GM12878 (cell line): ENCODE measurements at regions not wholly inside any gene's neighbourhood (a gene's known extent, or its start where the extent isn't known, plus 50 kb on each side); places are given as distances from the start of the nearest gene placed in this dataset.

ENCODE experiments used
- ATAC-seq: fragments of 200-7000 bp; cut with Tn5 transposase; 3 replicates; pipeline ENCODE4 v1.9.1; 2020; ENCODE audit warnings: mild to moderate bottlenecking, moderate library complexity
- BruUV-seq: library from RNA; stranded (reverse); fragments of 400-500 nt; replicated peaks from 2 replicates; lab custom pipeline; 2021; lab: Mats Ljungman, UMichigan
- CTCF ChIA-PET: fragments of 300-600 bp; sonication (Branson Sonifier 250); formaldehyde crosslinking; extraction: SDS; loops from one replicate; lab custom pipeline; 2021; ENCODE audit warnings: inconsistent platforms; lab: Yijun Ruan, JAX
- POLR2A ChIA-PET: fragments of 350-600 bp; formaldehyde crosslinking; extraction: SDS; loops from one replicate; lab custom pipeline; 2021; ENCODE audit warnings: inconsistent platforms; lab: Charles Lee
- RAD21 ChIA-PET: fragments of 300-600 bp; sonication (Branson Sonifier 250); formaldehyde crosslinking; loops from one replicate; lab custom pipeline; 2023; ENCODE audit warnings: antibody characterized with exemption; ENCODE audit not compliant: unreplicated experiment; lab: Charles Lee
- SMC1A ChIA-PET: fragments of 300-600 bp; sonication (Branson Sonifier 250); formaldehyde crosslinking; loops from one replicate; lab custom pipeline; 2023; ENCODE audit not compliant: unreplicated experiment, uncharacterized antibody; lab: Charles Lee
- DNase-seq: peaks from one replicate; pipeline ENCODE4 v3.0.0-alpha.2; 2011; ENCODE audit warnings: low read depth, low spot score
- FAIRE-seq: peaks from 3 replicates; lab custom pipeline; 2011; peaks lifted over from hg19 to GRCh38; lab: Jason Lieb, UNC
- H2AFZ ChIP-seq: 2 replicates; pipeline ENCODE4 v1.6.0; 2011; ENCODE audit warnings: low read depth, low read length, control low read depth; ENCODE audit not compliant: control insufficient read depth
- H3K27ac ChIP-seq: 2 replicates; pipeline ENCODE4 v1.5.1; 2011; ENCODE audit warnings: control low read depth; ENCODE audit not compliant: control insufficient read depth, insufficient read depth
- H3K27me3 ChIP-seq, 2 experiments: replicated peaks in 1 of 2; 2 replicates each; pipeline versions ENCODE4 v1.6.0 to v1.6.1; 2011; ENCODE audit warnings: low read length in 1 of 2; ENCODE audit not compliant: control insufficient read depth in 2 of 2, insufficient read depth in 2 of 2
- H3K36me3 ChIP-seq, 2 experiments: 2 replicates each; pipeline ENCODE4 v1.5.1; 2011; ENCODE audit warnings: low read length in 1 of 2; ENCODE audit not compliant: control insufficient read depth in 2 of 2, insufficient read depth in 2 of 2
- H3K4me1 ChIP-seq: 2 replicates; pipeline ENCODE4 v1.6.1; 2011; ENCODE audit warnings: mild to moderate bottlenecking, low read length, moderate library complexity, mixed read lengths; ENCODE audit not compliant: control insufficient read depth, insufficient read depth
- H3K4me2 ChIP-seq: 2 replicates; pipeline ENCODE4 v1.6.0; 2011; ENCODE audit warnings: control low read depth; ENCODE audit not compliant: control insufficient read depth, insufficient read depth
- H3K4me3 ChIP-seq: fragments of 200-600 bp; sonication (generic); 2 replicates; pipeline ENCODE4 v1.5.1; 2016
- H3K79me2 ChIP-seq: 2 replicates; pipeline ENCODE4 v1.6.0; 2011; ENCODE audit warnings: low read length; ENCODE audit not compliant: control insufficient read depth, insufficient read depth
- H3K9ac ChIP-seq: 2 replicates; pipeline ENCODE4 v1.8.0; 2011; ENCODE audit warnings: low read length, control low read depth, mixed read lengths; ENCODE audit not compliant: control insufficient read depth, insufficient read depth
- H3K9me3 ChIP-seq: replicated peaks from 3 replicates; pipeline ENCODE4 v1.5.1; 2011; ENCODE audit warnings: mild to moderate bottlenecking, low read length; ENCODE audit not compliant: control insufficient read depth, insufficient read depth
- H4K20me1 ChIP-seq: 2 replicates; pipeline ENCODE4 v1.6.0; 2011; ENCODE audit not compliant: control insufficient read depth, insufficient read depth
- CBFB ChIP-seq: IDR thresholded peaks from 2 replicates; pipeline ENCODE4 v1.6.1; 2016; ENCODE audit warnings: antibody characterized with exemption, low read depth
- DPF2 ChIP-seq: fragments of 450-650 bp; IDR thresholded peaks from 2 replicates; pipeline ENCODE4 v1.6.1; 2017; ENCODE audit warnings: mild to moderate bottlenecking
- ETV6 ChIP-seq, 2 experiments: fragments of 450-650 bp in 1 of 2; IDR thresholded peaks in 1 of 2; conservative IDR thresholded peaks in 1 of 2; 2 replicates each; pipeline ENCODE4 v1.6.1; 2014; ENCODE audit warnings: antibody characterized with exemption in 1 of 2, borderline replicate concordance in 1 of 2, low read depth in 1 of 2, mild to moderate bottlenecking in 1 of 2, moderate library complexity in 1 of 2
- IKZF2 ChIP-seq, 2 experiments: fragments of 450-650 bp; IDR thresholded peaks; 2 replicates each; pipeline ENCODE4 v1.6.1; 2017; ENCODE audit warnings: mild to moderate bottlenecking in 2 of 2, moderate library complexity in 2 of 2
- KDM1A ChIP-seq: fragments of 200-600 bp; sonication (generic); IDR thresholded peaks from 2 replicates; pipeline ENCODE4 v1.6.1; 2016; ENCODE audit warnings: borderline replicate concordance
- MEF2A ChIP-seq: IDR thresholded peaks from 2 replicates; pipeline ENCODE4 v1.6.1; 2011; ENCODE audit warnings: low read depth, mild to moderate bottlenecking, low read length, moderate library complexity; ENCODE audit not compliant: insufficient read depth
- NFXL1 ChIP-seq: fragments of 450-650 bp; IDR thresholded peaks from 2 replicates; pipeline ENCODE4 v1.6.1; 2017; ENCODE audit warnings: antibody characterized with exemption, mild to moderate bottlenecking, borderline replicate concordance
- PML ChIP-seq: IDR thresholded peaks from 2 replicates; pipeline ENCODE4 v1.6.1; 2012; ENCODE audit warnings: low read length, inconsistent platforms
- RBBP5 ChIP-seq: fragments of 200-600 bp; sonication (generic); conservative IDR thresholded peaks from 2 replicates; pipeline ENCODE4 v1.6.1; 2016
- STAT3 ChIP-seq: IDR thresholded peaks from 2 replicates; pipeline ENCODE4 v1.6.1; 2011; ENCODE audit warnings: low read depth, low read length, improper control_type of control experiment
- YBX1 ChIP-seq: fragments of 450-650 bp; IDR thresholded peaks from 2 replicates; pipeline ENCODE4 v1.6.1; 2016; ENCODE audit warnings: antibody characterized with exemption
- WGBS: methylation state at CpG from one replicate; pipeline ENCODE4 v1.1.6; 2016; ENCODE audit warnings: low lambda C conversion rate; ENCODE audit not compliant: insufficient replicate concordance, insufficient coverage; ENCODE audit errors: missing lambda C conversion rate; 5-methylcytosine and 5-hydroxymethylcytosine counted together
- in situ Hi-C: fragments of 300-500 bp; cut with MboI; formaldehyde crosslinking; loops from 9 replicates; pipeline ENCODE4 v1.14.3; 2018; ENCODE audit warnings: mixed read lengths
- intact Hi-C: fragments of 100-400 bp; cut with micrococcal nuclease; formaldehyde crosslinking; loops from one replicate; pipeline ENCODE4 v1.14.2; 2022; ENCODE audit not compliant: unreplicated experiment
- TF ChIP-seq, protein P1 (sequence below): IDR thresholded peaks from 2 replicates; pipeline ENCODE4 v1.6.1; 2012; ENCODE audit warnings: mild to moderate bottlenecking, low read depth, low read length
- TF ChIP-seq, protein P2 (sequence below): fragments of 450-650 bp; formaldehyde crosslinking; IDR thresholded peaks from 2 replicates; pipeline ENCODE4 v1.5.0; 2022; ENCODE audit warnings: mild to moderate bottlenecking, missing genetic modification characterization

DNA sequence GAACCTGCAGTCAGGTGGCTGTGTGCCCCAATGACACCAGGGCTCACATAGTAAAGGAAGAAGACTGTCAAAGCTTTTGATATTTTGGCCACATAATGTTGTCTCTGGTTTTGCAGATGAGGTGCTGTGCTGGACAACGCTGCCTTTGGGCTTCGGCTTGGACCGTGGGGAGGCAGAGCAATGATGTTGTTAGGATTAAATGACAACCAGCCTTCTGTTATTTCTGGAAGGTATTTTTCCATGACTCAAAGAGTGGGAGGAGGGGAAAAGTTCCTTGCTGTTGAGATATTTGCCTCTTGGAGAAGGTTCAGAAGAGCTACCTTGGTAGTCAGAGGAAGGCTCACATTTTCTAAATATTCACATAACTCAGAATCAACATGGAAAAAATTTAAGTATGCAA, 187.3 kb upstream of the GALNT2 start:
- no peaks in the 10 kb centered on the region for H3K4me1 ChIP-seq
- FAIRE-seq (no peak), DNase-seq (no peak), ATAC-seq (no peak)
- H4K20me1 ChIP-seq = no peaks in the 10 kb centered on the region
- no peak overlapping the region for H3K4me3 ChIP-seq
- BruUV-seq = no TSS peak
- H3K79me2 ChIP-seq = no peaks in the 10 kb centered on the region
- ChIA-PET POLR2A (no interaction called here), RAD21 (no interaction called here), SMC1A (no interaction called here), CTCF (interaction anchor here (1.8 kb wide), 1 partner anchor 30 kb away, joined by 4 read pairs; no protein-coding TSS in a partner anchor)
- H3K36me3 ChIP-seq = no peaks in the 10 kb centered on the region
- in situ Hi-C loops (no loop called here), intact Hi-C loops (no loop called here)
- TF ChIP-seq, protein P1, sequence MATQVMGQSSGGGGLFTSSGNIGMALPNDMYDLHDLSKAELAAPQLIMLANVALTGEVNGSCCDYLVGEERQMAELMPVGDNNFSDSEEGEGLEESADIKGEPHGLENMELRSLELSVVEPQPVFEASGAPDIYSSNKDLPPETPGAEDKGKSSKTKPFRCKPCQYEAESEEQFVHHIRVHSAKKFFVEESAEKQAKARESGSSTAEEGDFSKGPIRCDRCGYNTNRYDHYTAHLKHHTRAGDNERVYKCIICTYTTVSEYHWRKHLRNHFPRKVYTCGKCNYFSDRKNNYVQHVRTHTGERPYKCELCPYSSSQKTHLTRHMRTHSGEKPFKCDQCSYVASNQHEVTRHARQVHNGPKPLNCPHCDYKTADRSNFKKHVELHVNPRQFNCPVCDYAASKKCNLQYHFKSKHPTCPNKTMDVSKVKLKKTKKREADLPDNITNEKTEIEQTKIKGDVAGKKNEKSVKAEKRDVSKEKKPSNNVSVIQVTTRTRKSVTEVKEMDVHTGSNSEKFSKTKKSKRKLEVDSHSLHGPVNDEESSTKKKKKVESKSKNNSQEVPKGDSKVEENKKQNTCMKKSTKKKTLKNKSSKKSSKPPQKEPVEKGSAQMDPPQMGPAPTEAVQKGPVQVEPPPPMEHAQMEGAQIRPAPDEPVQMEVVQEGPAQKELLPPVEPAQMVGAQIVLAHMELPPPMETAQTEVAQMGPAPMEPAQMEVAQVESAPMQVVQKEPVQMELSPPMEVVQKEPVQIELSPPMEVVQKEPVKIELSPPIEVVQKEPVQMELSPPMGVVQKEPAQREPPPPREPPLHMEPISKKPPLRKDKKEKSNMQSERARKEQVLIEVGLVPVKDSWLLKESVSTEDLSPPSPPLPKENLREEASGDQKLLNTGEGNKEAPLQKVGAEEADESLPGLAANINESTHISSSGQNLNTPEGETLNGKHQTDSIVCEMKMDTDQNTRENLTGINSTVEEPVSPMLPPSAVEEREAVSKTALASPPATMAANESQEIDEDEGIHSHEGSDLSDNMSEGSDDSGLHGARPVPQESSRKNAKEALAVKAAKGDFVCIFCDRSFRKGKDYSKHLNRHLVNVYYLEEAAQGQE = no peak
- TF ChIP-seq PML (no peak), NFXL1 (no peak), ETV6 (conservative IDR thresholded peaks at IDR 0.05 in 1 of 2, IDR thresholded peaks at IDR 0.05 in 1 of 2; ENCODE audit: borderline replicate concordance in 1 of 2, low read depth in 1 of 2) (no peak), YBX1 (no peak), MEF2A (no peak), IKZF2 (IDR thresholded peaks at IDR 0.05) (no peak), KDM1A (no peak), RBBP5 (no peak), STAT3 (no peak), DPF2 (no peak), CBFB (no peak)
- TF ChIP-seq, protein P2, sequence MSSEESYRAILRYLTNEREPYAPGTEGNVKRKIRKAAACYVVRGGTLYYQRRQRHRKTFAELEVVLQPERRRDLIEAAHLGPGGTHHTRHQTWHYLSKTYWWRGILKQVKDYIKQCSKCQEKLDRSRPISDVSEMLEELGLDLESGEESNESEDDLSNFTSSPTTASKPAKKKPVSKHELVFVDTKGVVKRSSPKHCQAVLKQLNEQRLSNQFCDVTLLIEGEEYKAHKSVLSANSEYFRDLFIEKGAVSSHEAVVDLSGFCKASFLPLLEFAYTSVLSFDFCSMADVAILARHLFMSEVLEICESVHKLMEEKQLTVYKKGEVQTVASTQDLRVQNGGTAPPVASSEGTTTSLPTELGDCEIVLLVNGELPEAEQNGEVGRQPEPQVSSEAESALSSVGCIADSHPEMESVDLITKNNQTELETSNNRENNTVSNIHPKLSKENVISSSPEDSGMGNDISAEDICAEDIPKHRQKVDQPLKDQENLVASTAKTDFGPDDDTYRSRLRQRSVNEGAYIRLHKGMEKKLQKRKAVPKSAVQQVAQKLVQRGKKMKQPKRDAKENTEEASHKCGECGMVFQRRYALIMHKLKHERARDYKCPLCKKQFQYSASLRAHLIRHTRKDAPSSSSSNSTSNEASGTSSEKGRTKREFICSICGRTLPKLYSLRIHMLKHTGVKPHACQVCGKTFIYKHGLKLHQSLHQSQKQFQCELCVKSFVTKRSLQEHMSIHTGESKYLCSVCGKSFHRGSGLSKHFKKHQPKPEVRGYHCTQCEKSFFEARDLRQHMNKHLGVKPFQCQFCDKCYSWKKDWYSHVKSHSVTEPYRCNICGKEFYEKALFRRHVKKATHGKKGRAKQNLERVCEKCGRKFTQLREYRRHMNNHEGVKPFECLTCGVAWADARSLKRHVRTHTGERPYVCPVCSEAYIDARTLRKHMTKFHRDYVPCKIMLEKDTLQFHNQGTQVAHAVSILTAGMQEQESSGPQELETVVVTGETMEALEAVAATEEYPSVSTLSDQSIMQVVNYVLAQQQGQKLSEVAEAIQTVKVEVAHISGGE (CRISPR knock-in tag) = no peak
- H3K9me3 ChIP-seq = no peaks in the 10 kb centered on the region
- peaks cover 2% of the 10 kb centered on the region in 2 experiments; a peak in 2 of 4 replicates for H3K27me3 ChIP-seq
- 7% methylated on average over 3 of the region's 3 CpGs for WGBS
- no peak overlapping the region for H3K9ac ChIP-seq
- H2AFZ ChIP-seq = no peak overlapping the region
- H3K4me2 ChIP-seq = no peak overlapping the region
- no peak overlapping the region for H3K27ac ChIP-seq
